HCT116 (cell line): ENCODE measurements at regions not wholly inside any gene's neighbourhood (a gene's known extent, or its start where the extent isn't known, plus 50 kb on each side); places are given as distances from the start of the nearest gene placed in this dataset.

Experiments
- ATAC-seq: fragments of 200-7000 bp; cut with Tn5 transposase; 2 replicates; pipeline ENCODE4 v1.9.1; 2020; ENCODE audit warnings: mild to moderate bottlenecking, moderate library complexity
- BruUV-seq: library from RNA; stranded (reverse); fragments of 400-500 nt; replicated peaks from 2 replicates; lab custom pipeline; 2021; lab: Mats Ljungman, UMichigan
- CTCF ChIA-PET: fragments of 300-600 bp; sonication (Branson Sonifier 250); formaldehyde crosslinking; loops from one replicate; lab custom pipeline; 2021; ENCODE audit warnings: antibody characterized with exemption; lab: Charles Lee
- POLR2A ChIA-PET: fragments of 300-600, 350-600 bp; sonication (Branson Sonifier 250); formaldehyde crosslinking; loops from one replicate; lab custom pipeline; 2021; ENCODE audit warnings: antibody characterized with exemption; lab: Charles Lee
- RAD21 ChIA-PET, 2 experiments: fragments of 300-600 bp; sonication (Branson Sonifier 250); formaldehyde crosslinking; loops; one replicate each; lab custom pipeline; 2023; ENCODE audit warnings: low total read pairs in 2 of 2; ENCODE audit not compliant: uncharacterized antibody in 2 of 2, unreplicated experiment in 2 of 2, low non-redundant PET in 1 of 2; lab: Charles Lee
- DNase-seq: peaks from one replicate; pipeline ENCODE4 v3.0.0-alpha.2; 2010; ENCODE audit warnings: low read depth, low spot score
- H2AFZ ChIP-seq: fragments of 200-600 bp; shearing (Covaris generic), sonication (generic); 2 replicates; pipeline ENCODE4 v1.6.1; 2017; ENCODE audit warnings: low read depth, mixed run types, mixed read lengths, antibody characterized with exemption, low read length; ENCODE audit not compliant: poor library complexity, severe bottlenecking
- H3K27ac ChIP-seq: 2 replicates; pipeline ENCODE4 v1.5.1; 2012; ENCODE audit warnings: low read depth, low read length
- H3K27me3 ChIP-seq: fragments of 200-600 bp; sonication (generic); 2 replicates; pipeline ENCODE4 v1.6.1; 2016; ENCODE audit warnings: mixed run types, low read length, mixed read lengths; ENCODE audit not compliant: insufficient read depth
- H3K36me3 ChIP-seq, 2 experiments: fragments of 200-500 bp in 1 of 2; fragments of 200-600 bp in 1 of 2; sonication (Bioruptor generic) in 1 of 2; sonication (generic) in 1 of 2; 2 replicates each; pipeline versions ENCODE4 v1.5.1 to v1.6.1; 2014 to 2016; ENCODE audit warnings: low read length in 2 of 2, inconsistent platforms in 1 of 2, mixed read lengths in 1 of 2, mixed run types in 1 of 2; ENCODE audit not compliant: insufficient read depth in 2 of 2, control insufficient read depth in 1 of 2
- H3K4me1 ChIP-seq, 2 experiments: fragments of 200-600 bp in 1 of 2; sonication (generic) in 1 of 2; 2 replicates each; pipeline versions ENCODE4 v1.5.1 to v1.6.1; 2012 to 2017; ENCODE audit warnings: low read length in 2 of 2, inconsistent platforms in 1 of 2, mild to moderate bottlenecking in 1 of 2, mixed read lengths in 1 of 2, mixed run types in 1 of 2, moderate library complexity in 1 of 2; ENCODE audit not compliant: insufficient read depth in 2 of 2, control insufficient read depth in 1 of 2
- H3K4me2 ChIP-seq: fragments of 200-600 bp; sonication (generic); 2 replicates; pipeline ENCODE4 v1.6.1; 2017; ENCODE audit warnings: mixed run types, low read length, mixed read lengths
- H3K4me3 ChIP-seq, 2 experiments: fragments of 200-600 bp in 1 of 2; sonication (generic) in 1 of 2; replicated peaks in 1 of 2; 2 replicates each; pipeline ENCODE4 v1.5.1; 2011 to 2016; ENCODE audit warnings: low read length in 2 of 2, control low read depth in 1 of 2, low read depth in 1 of 2, mild to moderate bottlenecking in 1 of 2, mixed read lengths in 1 of 2, mixed run types in 1 of 2
- H3K79me2 ChIP-seq: fragments of 200-600 bp; sonication (generic); 2 replicates; pipeline ENCODE4 v1.6.1; 2017; ENCODE audit warnings: mild to moderate bottlenecking, mixed run types, low read length, moderate library complexity, mixed read lengths; ENCODE audit not compliant: insufficient read depth
- H3K9ac ChIP-seq: fragments of 200-600 bp; sonication (generic); 2 replicates; pipeline ENCODE4 v1.6.1; 2016; ENCODE audit warnings: low read length, mixed read lengths
- H3K9me2 ChIP-seq: fragments of 200-600 bp; sonication (generic), shearing (Covaris generic); 2 replicates; pipeline ENCODE4 v1.6.1; 2017; ENCODE audit warnings: mixed run types, mild to moderate bottlenecking, moderate library complexity; ENCODE audit not compliant: insufficient read depth
- H3K9me3 ChIP-seq, 2 experiments: fragments of 200-500 bp in 1 of 2; fragments of 200-600 bp in 1 of 2; sonication (Bioruptor generic) in 1 of 2; sonication (generic) in 1 of 2; 2 replicates each; pipeline ENCODE4 v1.6.1; 2014 to 2017; ENCODE audit warnings: low read length in 2 of 2, mixed read lengths in 2 of 2, inconsistent platforms in 1 of 2, low read depth in 1 of 2, mild to moderate bottlenecking in 1 of 2, mixed run types in 1 of 2, moderate library complexity in 1 of 2; ENCODE audit not compliant: control insufficient read depth in 1 of 2, insufficient read depth in 1 of 2
- H4K20me1 ChIP-seq: fragments of 200-600 bp; sonication (generic), shearing (Covaris generic); 2 replicates; pipeline ENCODE4 v1.6.1; 2017; ENCODE audit warnings: mixed run types, mild to moderate bottlenecking, moderate library complexity; ENCODE audit not compliant: insufficient read depth
- CBX3 ChIP-seq: IDR thresholded peaks from 2 replicates; pipeline ENCODE4 v1.6.1; 2012; ENCODE audit warnings: low read depth
- ELF1 ChIP-seq: IDR thresholded peaks from 2 replicates; pipeline ENCODE4 v1.6.1; 2012; ENCODE audit warnings: low read depth, borderline replicate concordance
- EZH2phosphoT487 ChIP-seq: fragments of 200-600 bp; IDR thresholded peaks from 2 replicates; pipeline ENCODE4 v1.6.1; 2018; ENCODE audit warnings: antibody characterized with exemption, borderline replicate concordance
- FOSL1 ChIP-seq: IDR thresholded peaks from 2 replicates; pipeline ENCODE4 v1.6.1; 2012; ENCODE audit warnings: low read depth
- POLR2A ChIP-seq: IDR thresholded peaks from 2 replicates; pipeline ENCODE4 v1.7.0; 2011; ENCODE audit warnings: borderline replicate concordance; ENCODE audit not compliant: insufficient read depth, insufficient read length; ENCODE audit errors: extremely low read depth
- POLR2AphosphoS5 ChIP-seq: IDR thresholded peaks from 2 replicates; pipeline ENCODE4 v1.6.1; 2011; ENCODE audit warnings: mild to moderate bottlenecking, low read depth, low read length, moderate library complexity
- RAD21 ChIP-seq: IDR thresholded peaks from 2 replicates; pipeline ENCODE4 v1.6.1; 2012; ENCODE audit warnings: low read depth, mild to moderate bottlenecking
- SIN3A ChIP-seq: IDR thresholded peaks from 2 replicates; pipeline ENCODE4 v1.6.1; 2012; ENCODE audit warnings: low read depth
- SP1 ChIP-seq: IDR thresholded peaks from 2 replicates; pipeline ENCODE4 v1.6.1; 2012; ENCODE audit warnings: low read depth
- SRF ChIP-seq: IDR thresholded peaks from 2 replicates; pipeline ENCODE4 v1.6.1; 2012; ENCODE audit warnings: low read depth
- TCF7L2 ChIP-seq: IDR thresholded peaks from 2 replicates; pipeline ENCODE4 v1.7.0; 2011; ENCODE audit warnings: borderline replicate concordance, inconsistent platforms; ENCODE audit not compliant: insufficient read depth, insufficient read length; ENCODE audit errors: extremely low read depth
- ZNF274 ChIP-seq: fragments of 200-500 bp; sonication (Bioruptor generic); IDR thresholded peaks from 2 replicates; pipeline ENCODE4 v1.6.1; 2014; ENCODE audit warnings: mild to moderate bottlenecking, low read depth, low read length, inconsistent platforms
- intact Hi-C: fragments of 100-400 bp; cut with micrococcal nuclease; formaldehyde crosslinking; loops from 2 replicates; pipeline ENCODE4 v1.10.0; 2022
- TF ChIP-seq, protein P1 (sequence below): IDR thresholded peaks from 2 replicates; pipeline ENCODE4 v1.6.1; 2012; ENCODE audit warnings: low read depth
- TF ChIP-seq, protein P2 (sequence below), 3 experiments: fragments of 200-600 bp in 1 of 3; sonication (generic) in 1 of 3; IDR thresholded peaks in 2 of 3; conservative IDR thresholded peaks in 1 of 3; 2 replicates each; pipeline ENCODE4 v1.5.1; 2012 to 2017; ENCODE audit warnings: low read depth in 2 of 3, low read length in 2 of 3, antibody characterized with exemption in 1 of 3, borderline replicate concordance in 1 of 3, control low read depth in 1 of 3, mild to moderate bottlenecking in 1 of 3, mixed read lengths in 1 of 3, mixed run types in 1 of 3, moderate library complexity in 1 of 3; ENCODE audit not compliant: insufficient read depth in 1 of 3
- TF ChIP-seq, protein P3 (sequence below): IDR thresholded peaks from 2 replicates; pipeline ENCODE4 v1.6.1; 2011; ENCODE audit warnings: mild to moderate bottlenecking, low read length, moderate library complexity; ENCODE audit not compliant: insufficient replicate concordance; ENCODE audit errors: extremely low read depth
- TF ChIP-seq, protein P4 (sequence below): IDR thresholded peaks from 2 replicates; pipeline ENCODE4 v1.6.1; 2012

DNA sequence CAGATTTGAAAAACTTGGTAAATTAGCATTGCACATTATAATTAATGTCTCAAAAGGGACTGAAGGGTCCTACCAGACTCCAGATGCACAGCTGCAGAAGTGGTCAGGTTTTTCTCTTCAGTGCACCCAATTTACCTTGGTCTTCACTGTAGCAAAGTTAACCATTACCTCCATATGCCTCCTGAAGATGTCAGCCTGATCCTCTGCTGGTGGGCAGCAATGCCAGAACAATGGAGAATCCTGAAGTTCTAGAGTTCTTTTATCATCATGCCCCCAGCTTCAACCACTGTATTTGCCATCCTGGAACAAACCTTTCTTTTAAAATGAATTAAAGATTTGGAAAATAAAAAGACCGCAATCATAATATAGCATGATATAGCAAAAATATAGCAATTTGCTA is 1774.8 kb upstream of the CELF4 start:
- no peaks in the 10 kb centered on the region for H3K79me2 ChIP-seq
- no peak overlapping the region for H3K27ac ChIP-seq
- no peak overlapping the region for H3K4me2 ChIP-seq
- intact Hi-C loops: no loop called here
- no peak overlapping the region for H2AFZ ChIP-seq
- ATAC-seq (no peak), DNase-seq (no peak)
- BruUV-seq: no TSS peak
- ChIA-PET RAD21 (no interaction called here), CTCF (no interaction called here), POLR2A (no interaction called here)
- H3K4me3 ChIP-seq: no peak overlapping the region
- H3K9ac ChIP-seq: no peak overlapping the region
- H3K4me1 ChIP-seq: no peaks in the 10 kb centered on the region
- no peak for TF ChIP-seq EZH2phosphoT487
- TF ChIP-seq FOSL1: no peak
- no peak for TF ChIP-seq CBX3
- TF ChIP-seq SIN3A: no peak
- no peak for TF ChIP-seq ZNF274
- no peak for TF ChIP-seq RAD21
- TF ChIP-seq, protein P1, sequence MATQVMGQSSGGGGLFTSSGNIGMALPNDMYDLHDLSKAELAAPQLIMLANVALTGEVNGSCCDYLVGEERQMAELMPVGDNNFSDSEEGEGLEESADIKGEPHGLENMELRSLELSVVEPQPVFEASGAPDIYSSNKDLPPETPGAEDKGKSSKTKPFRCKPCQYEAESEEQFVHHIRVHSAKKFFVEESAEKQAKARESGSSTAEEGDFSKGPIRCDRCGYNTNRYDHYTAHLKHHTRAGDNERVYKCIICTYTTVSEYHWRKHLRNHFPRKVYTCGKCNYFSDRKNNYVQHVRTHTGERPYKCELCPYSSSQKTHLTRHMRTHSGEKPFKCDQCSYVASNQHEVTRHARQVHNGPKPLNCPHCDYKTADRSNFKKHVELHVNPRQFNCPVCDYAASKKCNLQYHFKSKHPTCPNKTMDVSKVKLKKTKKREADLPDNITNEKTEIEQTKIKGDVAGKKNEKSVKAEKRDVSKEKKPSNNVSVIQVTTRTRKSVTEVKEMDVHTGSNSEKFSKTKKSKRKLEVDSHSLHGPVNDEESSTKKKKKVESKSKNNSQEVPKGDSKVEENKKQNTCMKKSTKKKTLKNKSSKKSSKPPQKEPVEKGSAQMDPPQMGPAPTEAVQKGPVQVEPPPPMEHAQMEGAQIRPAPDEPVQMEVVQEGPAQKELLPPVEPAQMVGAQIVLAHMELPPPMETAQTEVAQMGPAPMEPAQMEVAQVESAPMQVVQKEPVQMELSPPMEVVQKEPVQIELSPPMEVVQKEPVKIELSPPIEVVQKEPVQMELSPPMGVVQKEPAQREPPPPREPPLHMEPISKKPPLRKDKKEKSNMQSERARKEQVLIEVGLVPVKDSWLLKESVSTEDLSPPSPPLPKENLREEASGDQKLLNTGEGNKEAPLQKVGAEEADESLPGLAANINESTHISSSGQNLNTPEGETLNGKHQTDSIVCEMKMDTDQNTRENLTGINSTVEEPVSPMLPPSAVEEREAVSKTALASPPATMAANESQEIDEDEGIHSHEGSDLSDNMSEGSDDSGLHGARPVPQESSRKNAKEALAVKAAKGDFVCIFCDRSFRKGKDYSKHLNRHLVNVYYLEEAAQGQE: no peak
- no peak for TF ChIP-seq SP1
- no peak for TF ChIP-seq ELF1
- TF ChIP-seq, protein P2, sequence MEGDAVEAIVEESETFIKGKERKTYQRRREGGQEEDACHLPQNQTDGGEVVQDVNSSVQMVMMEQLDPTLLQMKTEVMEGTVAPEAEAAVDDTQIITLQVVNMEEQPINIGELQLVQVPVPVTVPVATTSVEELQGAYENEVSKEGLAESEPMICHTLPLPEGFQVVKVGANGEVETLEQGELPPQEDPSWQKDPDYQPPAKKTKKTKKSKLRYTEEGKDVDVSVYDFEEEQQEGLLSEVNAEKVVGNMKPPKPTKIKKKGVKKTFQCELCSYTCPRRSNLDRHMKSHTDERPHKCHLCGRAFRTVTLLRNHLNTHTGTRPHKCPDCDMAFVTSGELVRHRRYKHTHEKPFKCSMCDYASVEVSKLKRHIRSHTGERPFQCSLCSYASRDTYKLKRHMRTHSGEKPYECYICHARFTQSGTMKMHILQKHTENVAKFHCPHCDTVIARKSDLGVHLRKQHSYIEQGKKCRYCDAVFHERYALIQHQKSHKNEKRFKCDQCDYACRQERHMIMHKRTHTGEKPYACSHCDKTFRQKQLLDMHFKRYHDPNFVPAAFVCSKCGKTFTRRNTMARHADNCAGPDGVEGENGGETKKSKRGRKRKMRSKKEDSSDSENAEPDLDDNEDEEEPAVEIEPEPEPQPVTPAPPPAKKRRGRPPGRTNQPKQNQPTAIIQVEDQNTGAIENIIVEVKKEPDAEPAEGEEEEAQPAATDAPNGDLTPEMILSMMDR (IDR thresholded peaks at IDR 0.05 in 2 of 3, conservative IDR thresholded peaks at IDR 0.05 in 1 of 3; ENCODE audit: borderline replicate concordance in 1 of 3, insufficient read depth in 1 of 3, low read depth in 2 of 3, low read length in 2 of 3): no peak
- TF ChIP-seq, protein P3, sequence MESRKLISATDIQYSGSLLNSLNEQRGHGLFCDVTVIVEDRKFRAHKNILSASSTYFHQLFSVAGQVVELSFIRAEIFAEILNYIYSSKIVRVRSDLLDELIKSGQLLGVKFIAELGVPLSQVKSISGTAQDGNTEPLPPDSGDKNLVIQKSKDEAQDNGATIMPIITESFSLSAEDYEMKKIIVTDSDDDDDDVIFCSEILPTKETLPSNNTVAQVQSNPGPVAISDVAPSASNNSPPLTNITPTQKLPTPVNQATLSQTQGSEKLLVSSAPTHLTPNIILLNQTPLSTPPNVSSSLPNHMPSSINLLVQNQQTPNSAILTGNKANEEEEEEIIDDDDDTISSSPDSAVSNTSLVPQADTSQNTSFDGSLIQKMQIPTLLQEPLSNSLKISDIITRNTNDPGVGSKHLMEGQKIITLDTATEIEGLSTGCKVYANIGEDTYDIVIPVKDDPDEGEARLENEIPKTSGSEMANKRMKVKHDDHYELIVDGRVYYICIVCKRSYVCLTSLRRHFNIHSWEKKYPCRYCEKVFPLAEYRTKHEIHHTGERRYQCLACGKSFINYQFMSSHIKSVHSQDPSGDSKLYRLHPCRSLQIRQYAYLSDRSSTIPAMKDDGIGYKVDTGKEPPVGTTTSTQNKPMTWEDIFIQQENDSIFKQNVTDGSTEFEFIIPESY: no peak
- TF ChIP-seq TCF7L2: no peak
- TF ChIP-seq, protein P4, sequence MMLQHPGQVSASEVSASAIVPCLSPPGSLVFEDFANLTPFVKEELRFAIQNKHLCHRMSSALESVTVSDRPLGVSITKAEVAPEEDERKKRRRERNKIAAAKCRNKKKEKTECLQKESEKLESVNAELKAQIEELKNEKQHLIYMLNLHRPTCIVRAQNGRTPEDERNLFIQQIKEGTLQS: no peak
- no peak for TF ChIP-seq SRF
- no peak for TF ChIP-seq POLR2A
- TF ChIP-seq POLR2AphosphoS5: no peak
- H3K36me3 ChIP-seq: no peaks in the 10 kb centered on the region
- no peaks in the 10 kb centered on the region for H3K27me3 ChIP-seq
- H4K20me1 ChIP-seq: no peaks in the 10 kb centered on the region
- H3K9me2 ChIP-seq: no peaks in the 10 kb centered on the region
- H3K9me3 ChIP-seq: no peaks in the 10 kb centered on the region
